NCI-H460 (cell line): ENCODE measurements at regions not wholly inside any gene's neighbourhood (a gene's known extent, or its start where the extent isn't known, plus 50 kb on each side); places are given as distances from the start of the nearest gene placed in this dataset.
"Not testable (repeated sequence)": the region's sequence is repeated elsewhere in the genome, so short reads cannot be mapped to it uniquely, and the experiment has no call there.

Experiments
- DNase-seq: peaks from one replicate; pipeline ENCODE4 v3.0.0-alpha.2; 2016; ENCODE audit warnings: low read depth; ENCODE audit errors: extremely low read depth

GRCh38 chr6:142016666-142017065 is 116.1 kb upstream of the GJE1 start:
- DNase-seq, result not testable (repeated sequence)

- DNase-seq, result not testable (repeated sequence)
These were observed 117.3 kb upstream of the GJE1 start for GRCh38 chr6:142015463-142015862.

- DNase-seq, result no peak
These were observed 117.7 kb upstream of the GJE1 start for GRCh38 chr6:142015011-142015410.

GRCh38 chr6:142014515-142014914 is 118.2 kb upstream of the GJE1 start:
- DNase-seq, result no peak

- no peak for DNase-seq
These were observed 118.7 kb upstream of the GJE1 start for GRCh38 chr6:142013875-142014495.

GRCh38 chr6:142013287-142013686 is 119.4 kb upstream of the GJE1 start:
- DNase-seq, result no peak

- DNase-seq, result no peak
These were observed 121.0 kb upstream of the GJE1 start for GRCh38 chr6:142011775-142012174.

GRCh38 chr6:142011156-142011555 is 121.6 kb upstream of the GJE1 start:
- no peak for DNase-seq

- no peak for DNase-seq
These were observed 123.1 kb upstream of the GJE1 start for GRCh38 chr6:142009647-142010046.

- no peak for DNase-seq
These were observed 123.9 kb upstream of the GJE1 start for GRCh38 chr6:142008781-142009180.

- no peak for DNase-seq
These were observed 124.5 kb upstream of the GJE1 start for GRCh38 chr6:142008016-142008735.

GRCh38 chr6:142005021-142005420 is 127.7 kb upstream of the GJE1 start:
- DNase-seq, result no peak

- DNase-seq, result no peak
These were observed 129.8 kb upstream of the GJE1 start for GRCh38 chr6:142002825-142003405.

- no peak for DNase-seq
These were observed 135.9 kb upstream of the GJE1 start for GRCh38 chr6:141996823-141997222.

- DNase-seq, result no peak
These were observed 140.6 kb upstream of the GJE1 start for GRCh38 chr6:141992109-141992508.

- DNase-seq, result no peak
These were observed 141.9 kb upstream of the GJE1 start for GRCh38 chr6:141990840-141991239.

- no peak for DNase-seq
These were observed 143.1 kb upstream of the GJE1 start for GRCh38 chr6:141989706-141989959.

- peak; percentile 46 for DNase-seq
These were observed 143.6 kb upstream of the GJE1 start for GRCh38 chr6:141988954-141989705.

GRCh38 chr6:141988327-141988726 is 144.4 kb upstream of the GJE1 start:
- DNase-seq, result no peak

- no peak for DNase-seq
These were observed 146.3 kb upstream of the GJE1 start for GRCh38 chr6:141986457-141986856.

GRCh38 chr6:141981190-141981589 is 151.5 kb upstream of the GJE1 start:
- no peak for DNase-seq

GRCh38 chr6:141977782-141978181 is 154.9 kb upstream of the GJE1 start:
- DNase-seq, result no peak
